Neural progenitor cell (in vitro differentiated cells): ENCODE measurements at regions not wholly inside any gene's neighbourhood (a gene's known extent, or its start where the extent isn't known, plus 50 kb on each side); places are given as distances from the start of the nearest gene placed in this dataset.

Experiments used
- CTCF ChIP-seq: fragments of 200-600 bp; sonication (generic); IDR thresholded peaks from 2 replicates; pipeline ENCODE4 v1.5.1; 2017; ENCODE audit warnings: antibody characterized with exemption, mild to moderate bottlenecking
- EZH2 ChIP-seq: fragments of 200-600 bp; sonication (generic); IDR thresholded peaks from 2 replicates; pipeline ENCODE4 v1.6.1; 2017; ENCODE audit warnings: antibody characterized with exemption, mild to moderate bottlenecking, moderate library complexity
- EZH2phosphoT487 ChIP-seq: fragments of 200-600 bp; sonication (generic); IDR thresholded peaks from 2 replicates; pipeline ENCODE4 v1.6.1; 2017; ENCODE audit warnings: antibody characterized with exemption

- no peak for TF ChIP-seq EZH2
- TF ChIP-seq CTCF, result no peak
- TF ChIP-seq EZH2phosphoT487, result no peak
Observed at GRCh38 chr13:38017320-38017719, 147.7 kb upstream of the TRPC4 start.
